ENCODE measurements at regions not wholly inside any gene's neighbourhood (a gene's known extent, or its start where the extent isn't known, plus 50 kb on each side); places are given as distances from the start of the nearest gene placed in this dataset.
A peak's percentile ranks its signal among the peaks of the same experiment; 100 is the strongest.
"Not testable (repeated sequence)": the region's sequence is repeated elsewhere in the genome, so short reads cannot be mapped to it uniquely, and the experiment has no call there.

- not testable (repeated sequence) for DNase-seq (ENCODE audit: low read depth in 2 of 2)
These were observed 785.5 kb downstream of the FOXD4L5 start for GRCh38 chr9:64499541-64499940.

DNA sequence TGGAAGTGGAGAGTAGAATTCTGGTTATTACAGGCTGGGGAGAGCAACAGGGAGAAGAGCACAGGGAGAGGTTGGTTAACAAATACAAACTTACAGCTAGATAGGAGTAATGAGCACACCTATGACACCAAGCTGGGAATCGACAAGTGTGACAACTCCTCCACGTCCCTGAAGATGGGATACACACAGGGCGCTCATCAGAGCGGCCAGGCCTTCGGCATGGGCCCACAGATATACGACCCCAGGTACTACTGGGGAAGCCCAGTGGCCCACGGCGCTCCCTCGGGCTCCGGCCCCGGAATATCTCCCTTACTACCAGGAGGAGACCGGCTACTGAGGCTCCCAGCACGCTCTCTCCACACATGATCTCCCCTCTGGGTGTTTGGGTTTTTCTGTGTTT, 786.6 kb downstream of the FOXD4L5 start:
- not testable (repeated sequence) for DNase-seq (ENCODE audit: low read depth in 2 of 2)

DNA sequence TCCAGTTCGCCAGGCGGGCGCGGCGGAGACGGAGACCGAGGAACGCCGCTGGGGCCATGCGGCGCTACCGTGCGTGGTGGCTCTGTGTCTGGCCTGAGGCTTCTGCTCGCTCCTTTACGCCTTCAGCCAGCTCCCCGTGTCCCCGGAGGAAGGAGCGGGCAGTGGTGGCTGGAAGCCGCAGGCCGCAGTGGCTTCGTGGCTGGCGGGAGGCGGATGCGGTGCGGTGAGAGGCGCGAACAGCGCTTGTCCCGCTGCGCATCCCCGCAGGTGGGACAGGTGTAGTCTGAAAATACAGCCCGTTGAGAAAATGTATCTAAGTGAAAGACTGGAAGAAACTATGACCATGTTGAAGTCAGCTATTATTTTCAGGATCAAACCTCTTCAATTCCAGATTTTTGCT, 796.5 kb downstream of the FOXD4L5 start:
- DNase-seq (ENCODE audit: low read depth in 2 of 2), result not testable (repeated sequence)

DNA sequence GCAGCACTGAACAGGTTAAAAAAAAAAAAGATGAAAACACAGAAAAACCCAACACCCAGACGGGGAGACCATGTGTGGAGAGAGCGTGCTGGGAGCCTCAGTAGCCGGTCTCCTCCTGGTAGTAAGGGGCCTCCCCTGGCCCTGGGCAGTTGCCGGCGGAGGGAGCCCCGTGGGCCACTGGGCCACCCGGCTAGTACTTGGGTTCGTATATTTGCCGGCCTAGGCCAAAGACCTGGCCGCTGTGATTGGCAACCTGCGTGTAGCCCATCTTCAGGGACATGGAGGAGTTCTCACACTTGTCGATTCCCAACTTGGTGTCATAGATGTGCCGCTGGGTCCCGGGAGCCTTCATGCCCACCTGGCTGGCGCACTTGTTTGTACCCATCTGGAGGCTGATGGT, 798.9 kb downstream of the FOXD4L5 start:
- DNase-seq (ENCODE audit: low read depth in 2 of 2), result not testable (repeated sequence)

DNA sequence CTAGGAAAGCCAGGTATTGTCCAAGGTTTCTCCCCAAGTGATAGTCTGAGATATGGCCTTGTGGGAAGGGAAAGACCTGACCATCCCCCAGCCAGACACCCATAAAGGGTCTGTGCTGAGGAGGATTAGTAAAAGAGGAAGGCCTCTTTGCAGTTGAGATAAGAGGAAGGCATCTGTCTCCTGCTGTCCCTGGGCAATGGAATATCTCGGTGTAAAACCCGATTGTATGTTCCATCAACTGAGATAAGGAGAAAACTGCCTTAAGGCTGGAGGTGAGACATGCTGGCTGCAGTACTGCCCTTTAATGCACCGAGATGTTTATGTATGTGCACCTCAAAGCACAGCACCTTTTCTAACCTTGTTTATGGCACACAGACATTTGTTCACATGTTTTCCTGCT, 805.9 kb downstream of the FOXD4L5 start:
- DNase-seq (ENCODE audit: low read depth in 2 of 2), result not testable (repeated sequence)

DNA sequence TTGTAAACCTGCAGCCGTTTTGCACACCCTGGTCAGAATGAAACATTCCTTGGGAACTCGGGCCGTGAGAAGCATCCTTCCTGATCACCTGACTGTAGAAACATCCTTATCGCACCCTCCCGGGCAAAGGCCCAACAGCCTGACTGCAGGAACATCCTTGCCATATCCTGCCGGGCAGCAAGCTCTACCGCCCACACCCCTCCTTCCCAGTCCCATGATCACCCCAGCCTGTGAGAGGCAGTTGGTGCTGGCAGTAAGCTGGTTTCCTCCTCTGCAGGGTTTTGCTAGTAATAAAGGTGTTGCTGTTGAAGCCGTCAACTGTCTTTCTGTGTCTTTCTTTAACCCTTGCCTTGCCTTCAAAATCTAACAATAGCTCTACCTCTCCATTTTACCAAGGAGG, 816.1 kb downstream of the FOXD4L5 start:
- not testable (repeated sequence) for DNase-seq (ENCODE audit: low read depth in 2 of 2)

GRCh38 chr9:64466052-64466599, 818.9 kb downstream of the FOXD4L5 start:
- not testable (repeated sequence) for DNase-seq (ENCODE audit: low read depth in 2 of 2)

DNA sequence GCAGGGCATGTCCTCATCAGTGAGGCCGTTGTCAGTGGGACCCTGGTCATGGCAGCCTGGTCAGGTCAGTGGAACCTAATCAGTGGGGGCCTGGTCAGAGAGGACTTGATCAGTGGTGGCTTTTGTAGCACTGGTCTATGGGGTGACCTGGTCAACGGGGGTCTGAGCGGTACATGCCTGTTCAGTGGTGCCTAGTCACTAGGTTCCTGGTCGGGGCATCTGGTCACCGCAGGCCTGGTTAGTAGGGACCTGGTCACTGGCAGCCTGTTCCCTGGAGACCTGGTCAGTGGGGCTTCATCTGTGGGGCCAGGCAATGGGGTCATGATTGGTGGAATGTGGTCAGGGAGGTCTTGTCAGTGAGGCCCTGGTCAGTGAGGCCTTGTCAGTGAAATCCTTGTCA, 823.1 kb downstream of the FOXD4L5 start:
- DNase-seq (ENCODE audit: low read depth in 2 of 2), result not testable (repeated sequence)

DNA sequence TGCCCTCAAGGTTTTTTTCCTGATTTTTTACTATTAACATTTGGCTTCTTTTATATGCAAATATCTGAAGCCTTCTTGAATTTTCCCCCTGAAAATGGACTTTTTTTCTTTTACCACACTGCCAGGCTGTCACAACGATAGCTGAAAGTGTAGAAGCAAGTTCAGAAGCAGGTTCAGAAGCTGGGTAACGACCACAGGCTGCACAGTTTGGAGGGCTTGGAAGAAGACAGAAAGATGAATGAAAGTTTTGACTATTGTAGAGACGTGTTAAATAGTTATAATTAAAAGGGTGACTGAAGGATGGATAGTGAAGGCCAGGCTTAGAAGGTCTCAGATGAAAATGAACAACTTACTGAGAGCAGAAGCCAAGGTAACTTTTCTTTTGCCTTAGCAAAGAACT, 826.4 kb downstream of the FOXD4L5 start:
- DNase-seq (ENCODE audit: low read depth in 2 of 2), result not testable (repeated sequence)

- DNase-seq (ENCODE audit: low read depth in 2 of 2), result not testable (repeated sequence)
These were observed 829.8 kb downstream of the FOXD4L5 start for GRCh38 chr9:64455107-64455648.

GRCh38 chr9:64452134-64452533, 832.9 kb downstream of the FOXD4L5 start:
- DNase-seq (ENCODE audit: low read depth in 2 of 2), result peak in 1 of 2 donors; percentile 89

DNA sequence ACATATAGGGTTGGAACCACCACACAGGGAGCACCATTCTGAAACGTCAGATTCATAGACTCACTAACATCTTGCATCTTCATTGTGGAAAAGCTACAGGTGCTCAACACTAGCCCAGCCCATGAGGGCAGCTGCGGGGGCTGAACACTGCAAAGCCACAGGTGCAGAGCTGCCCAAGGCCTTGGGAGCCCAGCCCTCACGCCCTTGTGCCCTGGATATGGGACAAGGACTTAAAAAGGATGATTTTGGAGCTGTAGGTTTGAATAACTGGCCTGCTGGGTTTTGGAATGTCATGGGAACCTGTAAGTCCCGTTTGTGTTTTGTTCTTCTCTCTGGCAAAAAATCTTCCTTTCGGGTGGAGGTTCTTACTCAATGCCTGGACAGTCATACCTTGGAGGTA, 834.4 kb downstream of the FOXD4L5 start:
- not testable (repeated sequence) for DNase-seq (ENCODE audit: low read depth in 2 of 2)

- DNase-seq (ENCODE audit: low read depth in 2 of 2), result not testable (repeated sequence)
These were observed 836.0 kb downstream of the FOXD4L5 start for GRCh38 chr9:64449025-64449424.

- not testable (repeated sequence) for DNase-seq (ENCODE audit: low read depth in 2 of 2)
These were observed 840.0 kb downstream of the FOXD4L5 start for GRCh38 chr9:64444909-64445525.

- DNase-seq (ENCODE audit: low read depth in 2 of 2), result not testable (repeated sequence)
These were observed 845.3 kb downstream of the FOXD4L5 start for GRCh38 chr9:64439747-64440146.

Data from lung microvascular endothelial cell (primary cell).